Smooth muscle cell (in vitro differentiated cells): ENCODE measurements at regions not wholly inside any gene's neighbourhood (a gene's known extent, or its start where the extent isn't known, plus 50 kb on each side); places are given as distances from the start of the nearest gene placed in this dataset.
A peak's percentile ranks its signal among the peaks of the same experiment; 100 is the strongest.

Experiments used
- DNase-seq: peaks from one replicate; lab custom pipeline; 2025; ENCODE audit not compliant: unreplicated experiment; lab: John Stamatoyannopoulos, UW
- H2AFZ ChIP-seq: fragments of 200-600 bp; sonication (generic); 2 replicates; pipeline ENCODE4 v1.6.0; 2016; ENCODE audit warnings: antibody characterized with exemption, low read depth, mild to moderate bottlenecking
- H3F3A ChIP-seq: fragments of 200-600 bp; sonication (generic); 2 replicates; pipeline ENCODE4 v1.6.0; 2017; ENCODE audit warnings: antibody characterized with exemption, low read depth
- H3K27ac ChIP-seq: fragments of 200-600 bp; sonication (generic); 2 replicates; pipeline ENCODE4 v1.5.1; 2016; ENCODE audit warnings: low read depth, mild to moderate bottlenecking
- H3K27me3 ChIP-seq: fragments of 200-600 bp; sonication (generic); 2 replicates; pipeline ENCODE4 v1.6.1; 2016; ENCODE audit warnings: low read depth, mild to moderate bottlenecking
- H3K36me3 ChIP-seq: fragments of 200-600 bp; sonication (generic); 2 replicates; pipeline ENCODE4 v1.5.1; 2016; ENCODE audit warnings: low read depth
- H3K4me1 ChIP-seq: fragments of 200-600 bp; sonication (generic); 2 replicates; pipeline ENCODE4 v1.5.1; 2016; ENCODE audit warnings: low read depth
- H3K4me2 ChIP-seq: fragments of 200-600 bp; sonication (generic); 2 replicates; pipeline ENCODE4 v1.6.0; 2016; ENCODE audit warnings: mild to moderate bottlenecking
- H3K4me3 ChIP-seq: fragments of 200-600 bp; sonication (generic); 2 replicates; pipeline ENCODE4 v1.5.1; 2016; ENCODE audit warnings: mild to moderate bottlenecking
- H3K79me2 ChIP-seq: fragments of 200-600 bp; sonication (generic); 2 replicates; pipeline ENCODE4 v1.6.0; 2016; ENCODE audit warnings: low read depth, mild to moderate bottlenecking
- H3K9ac ChIP-seq: fragments of 200-600 bp; sonication (generic); 2 replicates; pipeline ENCODE4 v1.6.0; 2016; ENCODE audit warnings: low read depth
- H3K9me3 ChIP-seq: fragments of 200-600 bp; sonication (generic); replicated peaks from 2 replicates; pipeline ENCODE4 v1.5.1; 2016; ENCODE audit warnings: low read depth
- H4K20me1 ChIP-seq: fragments of 200-600 bp; sonication (generic); 2 replicates; pipeline ENCODE4 v1.6.0; 2016; ENCODE audit warnings: low read depth
- CTCF ChIP-seq: fragments of 200-600 bp; sonication (generic); IDR thresholded peaks from 2 replicates; pipeline ENCODE4 v1.5.1; 2017; ENCODE audit warnings: borderline replicate concordance, mild to moderate bottlenecking, antibody characterized with exemption; ENCODE audit not compliant: insufficient read depth, poor library complexity, severe bottlenecking
- WGBS: methylation state at CpG from one replicate; pipeline ENCODE4 v1.1.7; 2016; ENCODE audit warnings: low lambda C conversion rate; 5-methylcytosine and 5-hydroxymethylcytosine counted together

- Histone ChIP-seq H3K4me3 (no peak overlapping the region), H3K9ac (no peak overlapping the region), H3K36me3 (no peaks in the 10 kb centered on the region), H2AFZ (no peak overlapping the region), H3K27ac (no peak overlapping the region), H3K4me2 (no peak overlapping the region), H3K27me3 (no peaks in the 10 kb centered on the region), H3F3A (no peaks in the 10 kb centered on the region), H4K20me1 (no peaks in the 10 kb centered on the region), H3K9me3 (no peaks in the 10 kb centered on the region), H3K4me1 (no peaks in the 10 kb centered on the region), H3K79me2 (no peaks in the 10 kb centered on the region)
- no peak for TF ChIP-seq CTCF
- WGBS = 98% methylated on average over 1 of the region's 1 CpG
- no peak for DNase-seq
Observed at GRCh38 chr5:167286891-167287290, 1004.6 kb upstream of the WWC1 start.

- Histone ChIP-seq H3K4me1 (peaks cover 4% of the 10 kb centered on the region), H2AFZ (no peak overlapping the region), H3F3A (peaks cover 5% of the 10 kb centered on the region), H3K4me2 (no peak overlapping the region), H3K36me3 (no peaks in the 10 kb centered on the region), H3K4me3 (no peak overlapping the region), H3K27ac (no peak overlapping the region), H3K79me2 (no peaks in the 10 kb centered on the region), H3K9ac (no peak overlapping the region), H3K27me3 (no peaks in the 10 kb centered on the region), H3K9me3 (no peaks in the 10 kb centered on the region), H4K20me1 (no peaks in the 10 kb centered on the region)
- 92% methylated on average over 1 of the region's 1 CpG for WGBS
- DNase-seq = no peak
- no peak for TF ChIP-seq CTCF
Observed at GRCh38 chr5:167290478-167290877, 1001.0 kb upstream of the WWC1 start.

DNA sequence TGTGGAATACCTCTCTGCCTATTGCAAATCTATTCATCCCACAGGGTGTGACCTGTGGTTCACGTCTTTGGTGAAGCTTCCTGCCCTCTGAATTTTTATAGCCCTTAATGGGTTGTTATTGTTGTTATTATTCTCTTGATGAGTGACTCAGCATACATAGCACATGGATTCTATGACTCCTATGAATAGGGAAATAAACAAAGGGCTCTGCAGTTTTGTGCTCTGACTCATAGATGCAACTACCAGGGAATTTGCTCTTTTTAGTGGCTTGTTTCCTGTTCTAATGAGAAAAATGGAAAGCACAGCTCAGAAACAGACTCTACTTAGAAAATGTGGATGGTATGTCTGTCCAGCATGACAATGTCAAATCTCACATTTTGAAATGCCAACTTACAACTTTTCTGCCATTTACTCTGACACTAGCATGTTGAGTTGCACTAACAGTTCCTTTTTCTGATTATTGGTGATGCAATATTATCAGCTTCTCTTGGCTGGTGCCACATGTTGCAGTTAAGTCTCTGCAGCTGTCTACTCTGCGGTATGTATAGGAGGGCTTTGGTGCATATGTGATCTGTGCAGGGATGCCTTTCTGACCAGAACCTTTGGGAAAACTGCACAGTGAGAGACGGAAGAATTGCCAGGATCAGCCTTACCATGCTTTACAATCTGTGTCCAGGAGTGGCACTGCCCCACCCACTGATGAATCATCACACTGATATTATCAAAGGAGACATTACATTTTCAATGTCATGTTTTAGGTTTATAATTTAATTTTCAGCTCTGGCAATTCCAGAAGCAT, 996.4 kb upstream of the WWC1 start:
- H3K4me1 ChIP-seq = peaks cover 11% of the 10 kb centered on the region
- no peak overlapping the region for H3K4me3 ChIP-seq
- no peak for DNase-seq

More for the DNA sequence above, 996.4 kb upstream of the WWC1 start:
- H3K4me2 ChIP-seq = peak overlapping the region; percentile 38
- no peaks in the 10 kb centered on the region for H3K79me2 ChIP-seq
- H3K27ac ChIP-seq = peak overlapping the region; percentile 77
- H4K20me1 ChIP-seq = no peaks in the 10 kb centered on the region
- H2AFZ ChIP-seq = no peak overlapping the region
- no peaks in the 10 kb centered on the region for H3K9me3 ChIP-seq
- peaks cover 11% of the 10 kb centered on the region for H3F3A ChIP-seq
- H3K36me3 ChIP-seq = no peaks in the 10 kb centered on the region
- H3K9ac ChIP-seq = peak overlapping the region; percentile 9
- H3K27me3 ChIP-seq = no peaks in the 10 kb centered on the region
- 12% methylated on average over 3 of the region's 3 CpGs for WGBS
- TF ChIP-seq CTCF = no peak
